CD1c-positive myeloid dendritic cell (primary cell): ENCODE measurements at regions not wholly inside any gene's neighbourhood (a gene's known extent, or its start where the extent isn't known, plus 50 kb on each side); places are given as distances from the start of the nearest gene placed in this dataset.

ENCODE experiments used
- DNase-seq: peaks from one replicate; pipeline ENCODE4 v3.0.0-alpha.2; 2016; ENCODE audit errors: extremely low spot score

- DNase-seq: no peak
Observed at GRCh38 chr12:24557738-24558137, 391.2 kb downstream of the BCAT1 start.

GRCh38 chr12:24555730-24556129 is 393.2 kb downstream of the BCAT1 start:
- no peak for DNase-seq

GRCh38 chr12:24554612-24555295 is 394.1 kb downstream of the BCAT1 start:
- no peak for DNase-seq

GRCh38 chr12:24553259-24553658 is 395.6 kb downstream of the BCAT1 start:
- DNase-seq: no peak

GRCh38 chr12:24551163-24551786 is 397.6 kb downstream of the BCAT1 start:
- no peak for DNase-seq

DNA sequence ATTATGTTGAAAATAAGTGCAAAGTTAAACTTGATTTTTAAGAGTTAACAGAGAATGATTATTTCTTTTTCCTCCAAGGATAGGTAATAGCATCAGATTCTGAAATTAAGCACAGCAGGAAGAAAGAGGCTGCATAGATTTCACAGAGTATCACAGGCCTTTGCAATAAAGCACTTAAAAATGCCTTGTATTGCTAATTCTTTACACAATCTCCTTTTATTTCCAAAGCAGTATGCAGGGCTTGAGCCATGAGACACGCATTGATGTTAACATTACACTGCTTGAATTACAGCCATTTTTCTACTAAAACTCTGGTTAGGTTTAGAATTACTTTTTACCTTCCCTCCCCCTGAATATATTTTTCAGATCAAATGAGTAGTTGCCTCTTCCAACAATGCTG is 398.3 kb downstream of the BCAT1 start:
- DNase-seq: no peak

- DNase-seq: no peak
Observed at GRCh38 chr12:24546661-24547060, 402.2 kb downstream of the BCAT1 start.

DNA sequence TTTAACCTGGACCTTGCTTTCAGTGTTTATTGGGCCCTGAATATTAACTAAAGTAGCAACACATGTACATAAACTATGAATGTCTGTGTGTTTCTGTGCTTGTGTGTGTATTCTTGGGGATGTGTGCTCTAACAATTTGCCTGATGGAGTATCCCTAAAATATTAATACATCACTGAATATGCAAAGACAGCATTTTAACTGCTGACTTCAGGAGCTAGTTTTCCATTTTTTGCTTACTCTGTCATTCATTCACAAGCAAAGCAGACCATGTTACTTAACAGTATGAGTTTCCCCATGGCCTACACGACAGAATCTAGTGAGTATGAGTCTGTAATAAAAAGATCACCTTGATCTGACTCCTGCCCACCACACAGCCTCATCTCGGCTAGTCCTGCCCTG is 402.8 kb downstream of the BCAT1 start:
- no peak for DNase-seq

GRCh38 chr12:24544368-24544767 is 404.5 kb downstream of the BCAT1 start:
- DNase-seq: no peak

- DNase-seq: no peak
Observed at GRCh38 chr12:24541193-24541871, 407.6 kb downstream of the BCAT1 start.

- no peak for DNase-seq
Observed at GRCh38 chr12:24539646-24540045, 409.3 kb downstream of the BCAT1 start.

DNA sequence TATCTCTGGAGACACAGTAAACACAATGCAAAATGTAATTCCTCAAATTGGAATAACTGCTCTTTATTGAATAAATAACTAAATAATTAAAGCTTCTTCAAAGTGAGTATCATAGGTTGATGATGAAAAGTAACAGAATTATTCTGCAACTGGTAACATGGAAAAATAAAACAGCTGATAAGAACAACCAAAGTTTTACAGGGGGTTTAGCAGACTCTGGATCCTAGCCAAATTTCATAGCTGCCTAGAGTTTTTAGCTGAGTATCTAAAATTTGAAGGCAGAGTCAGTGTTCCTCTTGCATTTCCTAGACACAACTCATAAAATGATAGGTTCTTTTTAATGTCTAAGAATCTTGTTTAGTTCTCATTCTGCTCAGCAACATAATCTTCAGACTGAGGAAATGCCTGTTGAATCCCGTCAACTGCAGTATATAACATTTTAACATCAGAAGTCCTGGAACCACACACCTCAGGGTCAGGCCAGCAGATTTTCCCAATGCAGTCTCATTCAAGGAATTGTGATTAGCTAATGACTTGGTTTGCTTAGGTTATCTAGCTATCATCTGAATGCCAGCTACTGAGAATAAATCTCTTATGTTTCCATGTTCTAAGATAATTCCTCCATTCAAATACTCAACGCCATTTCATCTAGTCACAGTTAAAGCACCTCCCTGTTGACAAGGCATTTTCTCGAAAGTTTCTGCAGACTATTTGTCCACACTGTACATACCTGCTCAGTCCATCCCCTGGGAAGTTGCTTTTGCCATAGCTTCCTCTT is 411.6 kb downstream of the BCAT1 start:
- no peak for DNase-seq

GRCh38 chr12:24535334-24536069 is 413.4 kb downstream of the BCAT1 start:
- DNase-seq: no peak

DNA sequence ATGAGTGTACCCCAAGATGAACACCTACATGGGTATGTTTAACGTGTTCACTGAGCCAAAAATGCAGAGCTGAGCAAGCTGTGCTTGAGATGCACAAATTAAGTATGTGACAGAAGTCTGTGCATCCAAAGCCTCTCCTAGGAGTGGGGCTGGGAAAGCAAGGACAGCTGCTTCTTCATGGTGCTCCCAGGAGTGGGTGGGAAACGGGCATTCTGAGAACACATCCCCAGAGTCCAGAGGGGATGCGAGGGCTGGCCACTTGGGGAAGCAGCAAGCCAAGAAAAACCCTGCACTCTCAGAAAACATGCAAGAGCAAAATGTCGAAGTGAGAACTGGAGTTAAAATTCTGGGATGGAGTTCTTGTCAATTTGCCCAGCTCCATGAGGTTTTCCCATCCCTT is 414.3 kb downstream of the BCAT1 start:
- DNase-seq: no peak

GRCh38 chr12:24533716-24534352 is 415.1 kb downstream of the BCAT1 start:
- no peak for DNase-seq

GRCh38 chr12:24530689-24531088 is 418.2 kb downstream of the BCAT1 start:
- DNase-seq: no peak

- DNase-seq: no peak
Observed at GRCh38 chr12:24527102-24527501, 421.8 kb downstream of the BCAT1 start.

DNA sequence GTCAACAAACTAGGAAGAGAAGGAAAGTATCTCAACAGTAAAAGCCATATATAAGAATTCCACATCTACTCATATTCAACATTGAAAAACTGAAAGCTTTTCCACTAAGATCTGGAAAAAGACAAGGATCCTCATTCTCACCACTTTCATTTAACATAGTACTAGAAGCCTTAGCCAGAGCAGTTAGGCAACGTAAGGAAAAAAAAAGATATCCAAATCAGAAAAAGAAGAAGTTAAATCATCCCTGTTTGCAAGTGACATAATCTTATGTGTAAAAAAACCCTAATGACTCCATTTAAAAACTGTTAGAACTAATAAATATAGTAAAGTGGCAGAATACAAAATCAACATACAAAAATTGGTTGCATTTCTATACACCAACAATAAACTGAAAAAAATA is 426.2 kb downstream of the BCAT1 start:
- no peak for DNase-seq

DNA sequence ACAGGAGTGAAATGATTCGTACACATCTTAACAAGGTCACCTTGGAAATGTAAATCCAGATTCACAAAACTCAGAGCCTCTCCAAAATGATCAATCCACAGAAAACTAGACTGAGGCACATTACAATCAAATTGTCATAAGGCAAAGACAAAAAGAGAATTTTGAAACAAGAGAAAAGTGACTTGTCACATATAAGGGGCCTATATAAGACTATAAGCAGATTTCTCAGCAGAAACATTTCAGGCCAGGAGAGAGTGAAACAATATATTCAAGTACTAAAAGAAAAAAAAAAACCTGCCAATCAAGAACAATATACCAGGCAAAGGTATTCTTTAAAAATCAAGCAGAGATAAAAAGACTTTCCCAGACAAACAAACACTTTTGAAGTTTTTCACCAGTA is 429.1 kb downstream of the BCAT1 start:
- no peak for DNase-seq

GRCh38 chr12:24517000-24517399 is 431.9 kb downstream of the BCAT1 start:
- DNase-seq: no peak

- DNase-seq: no peak
Observed at GRCh38 chr12:24510581-24511125, 438.2 kb downstream of the BCAT1 start.
